DOHH2 (cell line): ENCODE measurements at regions not wholly inside any gene's neighbourhood (a gene's known extent, or its start where the extent isn't known, plus 50 kb on each side); places are given as distances from the start of the nearest gene placed in this dataset.

ENCODE experiments used
- EZH2phosphoT487 ChIP-seq: fragments of 200-600 bp; sonication (generic); IDR thresholded peaks from 2 replicates; pipeline ENCODE4 v1.6.1; 2017; ENCODE audit warnings: borderline replicate concordance, mild to moderate bottlenecking, antibody characterized with exemption, low read length, moderate library complexity, mixed read lengths
- TF ChIP-seq, protein P1 (sequence below): fragments of 200-600 bp; sonication (generic); IDR thresholded peaks from one replicate; pipeline ENCODE4 v1.5.1; 2014; ENCODE audit warnings: antibody characterized with exemption, mild to moderate bottlenecking, low read depth, low read length; ENCODE audit not compliant: poor library complexity, severe bottlenecking

DNA sequence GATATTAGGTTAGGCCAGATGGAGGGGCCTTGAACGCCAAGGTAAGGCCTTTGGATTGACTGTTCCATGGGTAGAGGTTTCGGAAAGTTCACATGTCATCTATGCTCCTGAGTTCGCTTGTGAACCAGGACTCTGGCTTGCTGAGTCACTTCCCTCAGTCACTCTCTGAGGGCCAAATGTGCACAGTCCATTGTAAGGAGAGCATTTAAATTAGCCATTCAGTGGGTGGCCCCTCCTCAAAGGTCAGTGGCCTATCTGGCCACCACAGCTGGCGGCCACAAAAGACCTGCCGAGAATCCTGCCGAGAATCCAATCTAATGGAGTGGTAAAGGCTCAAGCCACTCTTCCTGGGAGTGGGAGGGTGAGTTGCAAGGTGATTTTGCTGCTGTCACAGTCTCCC lies 58.9 kb upstream of the ARAP3 start:
- TF ChIP-seq, protein P1, sequence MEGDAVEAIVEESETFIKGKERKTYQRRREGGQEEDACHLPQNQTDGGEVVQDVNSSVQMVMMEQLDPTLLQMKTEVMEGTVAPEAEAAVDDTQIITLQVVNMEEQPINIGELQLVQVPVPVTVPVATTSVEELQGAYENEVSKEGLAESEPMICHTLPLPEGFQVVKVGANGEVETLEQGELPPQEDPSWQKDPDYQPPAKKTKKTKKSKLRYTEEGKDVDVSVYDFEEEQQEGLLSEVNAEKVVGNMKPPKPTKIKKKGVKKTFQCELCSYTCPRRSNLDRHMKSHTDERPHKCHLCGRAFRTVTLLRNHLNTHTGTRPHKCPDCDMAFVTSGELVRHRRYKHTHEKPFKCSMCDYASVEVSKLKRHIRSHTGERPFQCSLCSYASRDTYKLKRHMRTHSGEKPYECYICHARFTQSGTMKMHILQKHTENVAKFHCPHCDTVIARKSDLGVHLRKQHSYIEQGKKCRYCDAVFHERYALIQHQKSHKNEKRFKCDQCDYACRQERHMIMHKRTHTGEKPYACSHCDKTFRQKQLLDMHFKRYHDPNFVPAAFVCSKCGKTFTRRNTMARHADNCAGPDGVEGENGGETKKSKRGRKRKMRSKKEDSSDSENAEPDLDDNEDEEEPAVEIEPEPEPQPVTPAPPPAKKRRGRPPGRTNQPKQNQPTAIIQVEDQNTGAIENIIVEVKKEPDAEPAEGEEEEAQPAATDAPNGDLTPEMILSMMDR: no peak
- TF ChIP-seq EZH2phosphoT487: no peak
